Loucy (cell line): ENCODE measurements at regions not wholly inside any gene's neighbourhood (a gene's known extent, or its start where the extent isn't known, plus 50 kb on each side); places are given as distances from the start of the nearest gene placed in this dataset.

Experiments used
- EZH2phosphoT487 ChIP-seq: fragments of 200-600 bp; IDR thresholded peaks from 2 replicates; pipeline ENCODE4 v1.6.1; 2018; ENCODE audit warnings: antibody characterized with exemption, mild to moderate bottlenecking, moderate library complexity, borderline replicate concordance
- TF ChIP-seq, protein P1 (sequence below): fragments of 200-600 bp; sonication (generic); conservative IDR thresholded peaks from 2 replicates; pipeline ENCODE4 v1.5.1; 2014; ENCODE audit warnings: mild to moderate bottlenecking, antibody characterized with exemption, low read length

DNA sequence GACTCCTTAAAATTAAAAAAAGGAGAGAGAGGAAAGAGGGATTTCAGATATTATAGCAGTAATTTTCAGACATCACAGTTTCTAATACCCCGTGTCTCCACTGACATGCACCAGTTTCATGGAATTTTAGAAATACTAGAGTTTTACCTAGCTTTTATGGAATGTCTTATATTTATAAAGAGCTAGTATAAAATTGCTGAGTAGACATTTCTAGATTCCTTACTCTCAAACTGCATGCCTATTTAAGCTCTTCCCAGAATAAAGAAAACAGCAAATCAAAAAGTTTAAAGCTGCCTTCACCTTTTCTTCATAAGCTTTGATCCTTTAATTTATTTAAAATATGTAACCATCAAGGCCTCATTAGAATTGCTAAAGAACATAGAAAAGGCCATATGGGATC lies 247.4 kb upstream of the IL12A start:
- TF ChIP-seq, protein P1, sequence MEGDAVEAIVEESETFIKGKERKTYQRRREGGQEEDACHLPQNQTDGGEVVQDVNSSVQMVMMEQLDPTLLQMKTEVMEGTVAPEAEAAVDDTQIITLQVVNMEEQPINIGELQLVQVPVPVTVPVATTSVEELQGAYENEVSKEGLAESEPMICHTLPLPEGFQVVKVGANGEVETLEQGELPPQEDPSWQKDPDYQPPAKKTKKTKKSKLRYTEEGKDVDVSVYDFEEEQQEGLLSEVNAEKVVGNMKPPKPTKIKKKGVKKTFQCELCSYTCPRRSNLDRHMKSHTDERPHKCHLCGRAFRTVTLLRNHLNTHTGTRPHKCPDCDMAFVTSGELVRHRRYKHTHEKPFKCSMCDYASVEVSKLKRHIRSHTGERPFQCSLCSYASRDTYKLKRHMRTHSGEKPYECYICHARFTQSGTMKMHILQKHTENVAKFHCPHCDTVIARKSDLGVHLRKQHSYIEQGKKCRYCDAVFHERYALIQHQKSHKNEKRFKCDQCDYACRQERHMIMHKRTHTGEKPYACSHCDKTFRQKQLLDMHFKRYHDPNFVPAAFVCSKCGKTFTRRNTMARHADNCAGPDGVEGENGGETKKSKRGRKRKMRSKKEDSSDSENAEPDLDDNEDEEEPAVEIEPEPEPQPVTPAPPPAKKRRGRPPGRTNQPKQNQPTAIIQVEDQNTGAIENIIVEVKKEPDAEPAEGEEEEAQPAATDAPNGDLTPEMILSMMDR: no peak
- no peak for TF ChIP-seq EZH2phosphoT487
